ENCODE measurements at regions not wholly inside any gene's neighbourhood (a gene's known extent, or its start where the extent isn't known, plus 50 kb on each side); places are given as distances from the start of the nearest gene placed in this dataset.

- TF ChIP-seq CTCF (IDR thresholded peaks at IDR 0.05) (peak in 1 of 6 experiments; percentile 5), POLR2A (IDR thresholded peaks at IDR 0.05) (no peak)
These were observed 188.5 kb upstream of the KLF14 start for GRCh38 chr7:130922206-130923112.
